GM12878 (cell line): ENCODE measurements at regions not wholly inside any gene's neighbourhood (a gene's known extent, or its start where the extent isn't known, plus 50 kb on each side); places are given as distances from the start of the nearest gene placed in this dataset.

Experiments used
- ATAC-seq: fragments of 200-7000 bp; cut with Tn5 transposase; 3 replicates; pipeline ENCODE4 v1.9.1; 2020; ENCODE audit warnings: mild to moderate bottlenecking, moderate library complexity
- BruUV-seq: library from RNA; stranded (reverse); fragments of 400-500 nt; replicated peaks from 2 replicates; lab custom pipeline; 2021; lab: Mats Ljungman, UMichigan
- CTCF ChIA-PET: fragments of 300-600 bp; sonication (Branson Sonifier 250); formaldehyde crosslinking; extraction: SDS; loops from one replicate; lab custom pipeline; 2021; ENCODE audit warnings: inconsistent platforms; lab: Yijun Ruan, JAX
- POLR2A ChIA-PET: fragments of 350-600 bp; formaldehyde crosslinking; extraction: SDS; loops from one replicate; lab custom pipeline; 2021; ENCODE audit warnings: inconsistent platforms; lab: Charles Lee
- RAD21 ChIA-PET: fragments of 300-600 bp; sonication (Branson Sonifier 250); formaldehyde crosslinking; loops from one replicate; lab custom pipeline; 2023; ENCODE audit warnings: antibody characterized with exemption; ENCODE audit not compliant: unreplicated experiment; lab: Charles Lee
- SMC1A ChIA-PET: fragments of 300-600 bp; sonication (Branson Sonifier 250); formaldehyde crosslinking; loops from one replicate; lab custom pipeline; 2023; ENCODE audit not compliant: unreplicated experiment, uncharacterized antibody; lab: Charles Lee
- DNase-seq: peaks from one replicate; pipeline ENCODE4 v3.0.0-alpha.2; 2011; ENCODE audit warnings: low read depth, low spot score
- FAIRE-seq: peaks from 3 replicates; lab custom pipeline; 2011; peaks lifted over from hg19 to GRCh38; lab: Jason Lieb, UNC
- H2AFZ ChIP-seq: 2 replicates; pipeline ENCODE4 v1.6.0; 2011; ENCODE audit warnings: low read depth, low read length, control low read depth; ENCODE audit not compliant: control insufficient read depth
- H3K27ac ChIP-seq: 2 replicates; pipeline ENCODE4 v1.5.1; 2011; ENCODE audit warnings: control low read depth; ENCODE audit not compliant: control insufficient read depth, insufficient read depth
- H3K27me3 ChIP-seq, 2 experiments: replicated peaks in 1 of 2; 2 replicates each; pipeline versions ENCODE4 v1.6.0 to v1.6.1; 2011; ENCODE audit warnings: low read length in 1 of 2; ENCODE audit not compliant: control insufficient read depth in 2 of 2, insufficient read depth in 2 of 2
- H3K36me3 ChIP-seq, 2 experiments: 2 replicates each; pipeline ENCODE4 v1.5.1; 2011; ENCODE audit warnings: low read length in 1 of 2; ENCODE audit not compliant: control insufficient read depth in 2 of 2, insufficient read depth in 2 of 2
- H3K4me1 ChIP-seq: 2 replicates; pipeline ENCODE4 v1.6.1; 2011; ENCODE audit warnings: mild to moderate bottlenecking, low read length, moderate library complexity, mixed read lengths; ENCODE audit not compliant: control insufficient read depth, insufficient read depth
- H3K4me2 ChIP-seq: 2 replicates; pipeline ENCODE4 v1.6.0; 2011; ENCODE audit warnings: control low read depth; ENCODE audit not compliant: control insufficient read depth, insufficient read depth
- H3K4me3 ChIP-seq: fragments of 200-600 bp; sonication (generic); 2 replicates; pipeline ENCODE4 v1.5.1; 2016
- H3K79me2 ChIP-seq: 2 replicates; pipeline ENCODE4 v1.6.0; 2011; ENCODE audit warnings: low read length; ENCODE audit not compliant: control insufficient read depth, insufficient read depth
- H3K9ac ChIP-seq: 2 replicates; pipeline ENCODE4 v1.8.0; 2011; ENCODE audit warnings: low read length, control low read depth, mixed read lengths; ENCODE audit not compliant: control insufficient read depth, insufficient read depth
- H3K9me3 ChIP-seq: replicated peaks from 3 replicates; pipeline ENCODE4 v1.5.1; 2011; ENCODE audit warnings: mild to moderate bottlenecking, low read length; ENCODE audit not compliant: control insufficient read depth, insufficient read depth
- H4K20me1 ChIP-seq: 2 replicates; pipeline ENCODE4 v1.6.0; 2011; ENCODE audit not compliant: control insufficient read depth, insufficient read depth
- CEBPZ ChIP-seq: fragments of 150-350 bp; IDR thresholded peaks from 2 replicates; pipeline ENCODE4 v1.6.1; 2016; ENCODE audit warnings: low read depth, low read length
- CTCF ChIP-seq, 3 experiments: IDR thresholded peaks in 2 of 3; conservative IDR thresholded peaks in 1 of 3; 2 replicates each; pipeline ENCODE4 v1.5.1; 2011; ENCODE audit warnings: low read depth in 3 of 3, low read length in 3 of 3, mild to moderate bottlenecking in 3 of 3, control low read depth in 2 of 3, moderate library complexity in 2 of 3, inconsistent platforms in 1 of 3, mixed read lengths in 1 of 3; ENCODE audit not compliant: control insufficient read depth in 2 of 3, insufficient read depth in 1 of 3; ENCODE audit errors: extremely low read depth in 1 of 3
- ETV6 ChIP-seq, 2 experiments: fragments of 450-650 bp in 1 of 2; IDR thresholded peaks in 1 of 2; conservative IDR thresholded peaks in 1 of 2; 2 replicates each; pipeline ENCODE4 v1.6.1; 2014; ENCODE audit warnings: antibody characterized with exemption in 1 of 2, borderline replicate concordance in 1 of 2, low read depth in 1 of 2, mild to moderate bottlenecking in 1 of 2, moderate library complexity in 1 of 2
- FOS ChIP-seq: IDR thresholded peaks from 3 replicates; pipeline ENCODE4 v1.6.1; 2011; ENCODE audit warnings: borderline replicate concordance; ENCODE audit not compliant: insufficient read length; ENCODE audit errors: extremely low read depth
- HDAC6 ChIP-seq: fragments of 200-600 bp; sonication (generic); IDR thresholded peaks from one replicate; pipeline ENCODE4 v1.8.0; 2017; ENCODE audit warnings: antibody characterized with exemption; ENCODE audit not compliant: unreplicated experiment
- KDM1A ChIP-seq: fragments of 200-600 bp; sonication (generic); IDR thresholded peaks from 2 replicates; pipeline ENCODE4 v1.6.1; 2016; ENCODE audit warnings: borderline replicate concordance
- MEF2A ChIP-seq: IDR thresholded peaks from 2 replicates; pipeline ENCODE4 v1.6.1; 2011; ENCODE audit warnings: low read depth, mild to moderate bottlenecking, low read length, moderate library complexity; ENCODE audit not compliant: insufficient read depth
- MTA2 ChIP-seq: fragments of 450-650 bp; IDR thresholded peaks from 2 replicates; pipeline ENCODE4 v1.6.1; 2016; ENCODE audit warnings: low read depth, mild to moderate bottlenecking, moderate library complexity
- NFYA ChIP-seq: IDR thresholded peaks from 2 replicates; pipeline ENCODE4 v1.6.1; 2011; ENCODE audit warnings: low read depth, mild to moderate bottlenecking, low read length, improper control_type of control experiment, borderline replicate concordance
- PML ChIP-seq: IDR thresholded peaks from 2 replicates; pipeline ENCODE4 v1.6.1; 2012; ENCODE audit warnings: low read length, inconsistent platforms
- RAD51 ChIP-seq: fragments of 450-650 bp; IDR thresholded peaks from 2 replicates; pipeline ENCODE4 v1.6.1; 2016; ENCODE audit warnings: moderate library complexity, mild to moderate bottlenecking, inconsistent platforms
- RUNX3 ChIP-seq: IDR thresholded peaks from 2 replicates; pipeline ENCODE4 v1.6.1; 2012; ENCODE audit warnings: low read length, inconsistent platforms
- SPI1 ChIP-seq: IDR thresholded peaks from 2 replicates; pipeline ENCODE4 v1.6.1; 2011; ENCODE audit warnings: low read depth, mild to moderate bottlenecking, low read length, moderate library complexity, borderline replicate concordance; ENCODE audit not compliant: insufficient read depth
- TBL1XR1 ChIP-seq: IDR thresholded peaks from 2 replicates; pipeline ENCODE4 v1.6.1; 2012; ENCODE audit warnings: low read depth, low read length, improper control_type of control experiment
- ZNF24 ChIP-seq: fragments of 450-650 bp; IDR thresholded peaks from 2 replicates; pipeline ENCODE4 v1.6.1; 2017; ENCODE audit warnings: antibody characterized with exemption, mild to moderate bottlenecking
- ZNF622 ChIP-seq: fragments of 450-650 bp; IDR thresholded peaks from 2 replicates; pipeline ENCODE4 v1.6.1; 2017; ENCODE audit warnings: mild to moderate bottlenecking, inconsistent platforms
- WGBS: methylation state at CpG from one replicate; pipeline ENCODE4 v1.1.6; 2016; ENCODE audit warnings: low lambda C conversion rate; ENCODE audit not compliant: insufficient replicate concordance, insufficient coverage; ENCODE audit errors: missing lambda C conversion rate; 5-methylcytosine and 5-hydroxymethylcytosine counted together
- in situ Hi-C: fragments of 300-500 bp; cut with MboI; formaldehyde crosslinking; loops from 9 replicates; pipeline ENCODE4 v1.14.3; 2018; ENCODE audit warnings: mixed read lengths
- intact Hi-C: fragments of 100-400 bp; cut with micrococcal nuclease; formaldehyde crosslinking; loops from one replicate; pipeline ENCODE4 v1.14.2; 2022; ENCODE audit not compliant: unreplicated experiment
- TF ChIP-seq, protein P1 (sequence below): IDR thresholded peaks from 2 replicates; pipeline ENCODE4 v1.6.1; 2012; ENCODE audit warnings: low read depth, low read length, improper control_type of control experiment

DNA sequence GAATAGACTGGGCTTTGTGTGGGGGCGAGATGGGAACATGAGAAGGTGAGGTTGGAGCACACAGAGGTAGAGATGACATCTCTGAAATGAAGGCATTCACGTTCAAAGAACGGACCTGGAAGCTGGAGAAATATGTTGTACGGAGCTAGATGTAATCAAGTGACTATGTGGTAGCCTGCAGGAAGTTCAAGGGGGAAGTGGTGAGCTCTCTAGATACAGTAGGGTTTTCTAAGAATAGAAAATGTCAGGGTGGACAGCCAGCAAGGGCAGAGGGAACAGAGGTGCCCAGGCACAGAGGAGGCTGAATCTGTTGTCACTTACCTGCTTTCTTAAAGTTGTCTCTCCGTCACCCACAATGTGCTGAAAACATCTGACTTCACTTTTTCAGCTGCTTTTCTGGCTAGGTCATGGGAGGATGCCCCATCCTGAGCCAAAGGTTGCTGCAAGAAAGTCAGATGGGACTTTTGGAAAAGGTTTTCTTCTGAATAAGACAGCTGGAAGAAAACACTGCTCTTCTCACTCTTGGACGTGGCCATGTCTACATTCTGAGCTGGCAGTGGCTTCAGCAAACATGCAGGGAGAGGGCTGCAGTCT lies 171.5 kb upstream of the B3GAT1 start:
- Histone ChIP-seq H3K9ac (no peak overlapping the region), H3K4me2 (0 out of 2 replicates have a peak overlapping the region, but pooled peaks have one; percentile 25), H4K20me1 (no peaks in the 10 kb centered on the region), H3K27ac (no peak overlapping the region), H3K4me3 (no peak overlapping the region), H2AFZ (no peak overlapping the region), H3K9me3 (no peaks in the 10 kb centered on the region), H3K79me2 (no peaks in the 10 kb centered on the region), H3K36me3 (no peaks in the 10 kb centered on the region), H3K27me3 (no peaks in the 10 kb centered on the region), H3K4me1 (peaks cover 11% of the 10 kb centered on the region)
- BruUV-seq = no TSS peak
- in situ Hi-C loops (no loop called here), intact Hi-C loops (no loop called here)
- CTCF ChIA-PET = no interaction called here
- SMC1A ChIA-PET = no interaction called here
- FAIRE-seq = no peak
- peak; percentile 50; the same call in 2 of the 3 replicates for ATAC-seq
- RAD21 ChIA-PET = no interaction called here
- POLR2A ChIA-PET = no interaction called here
- DNase-seq = no peak
- under 1% methylated on average over 6 of the region's 6 CpGs for WGBS
- no peak for TF ChIP-seq MTA2
- TF ChIP-seq MEF2A = no peak
- peak; percentile 23; the same call in 1 of the 2 replicates for TF ChIP-seq RUNX3
- TF ChIP-seq RAD51 = no peak
- no peak for TF ChIP-seq HDAC6
- no peak for TF ChIP-seq NFYA
- TF ChIP-seq ZNF622 = no peak
- TF ChIP-seq PML = no peak
- no peak for TF ChIP-seq TBL1XR1
- no peak for TF ChIP-seq CTCF (IDR thresholded peaks at IDR 0.05 in 2 of 3, conservative IDR thresholded peaks at IDR 0.05 in 1 of 3; ENCODE audit: control insufficient read depth in 2 of 3, extremely low read depth in 1 of 3, insufficient read depth in 1 of 3, low read depth in 3 of 3, low read length in 3 of 3)
- no peak for TF ChIP-seq FOS
- TF ChIP-seq CEBPZ = no peak
- 0 out of 4 replicates have a peak, but pooled peaks of 1 of the 2 experiments have one; percentile 32 for TF ChIP-seq ETV6 (conservative IDR thresholded peaks at IDR 0.05 in 1 of 2, IDR thresholded peaks at IDR 0.05 in 1 of 2; ENCODE audit: borderline replicate concordance in 1 of 2, low read depth in 1 of 2)
- TF ChIP-seq, protein P1, sequence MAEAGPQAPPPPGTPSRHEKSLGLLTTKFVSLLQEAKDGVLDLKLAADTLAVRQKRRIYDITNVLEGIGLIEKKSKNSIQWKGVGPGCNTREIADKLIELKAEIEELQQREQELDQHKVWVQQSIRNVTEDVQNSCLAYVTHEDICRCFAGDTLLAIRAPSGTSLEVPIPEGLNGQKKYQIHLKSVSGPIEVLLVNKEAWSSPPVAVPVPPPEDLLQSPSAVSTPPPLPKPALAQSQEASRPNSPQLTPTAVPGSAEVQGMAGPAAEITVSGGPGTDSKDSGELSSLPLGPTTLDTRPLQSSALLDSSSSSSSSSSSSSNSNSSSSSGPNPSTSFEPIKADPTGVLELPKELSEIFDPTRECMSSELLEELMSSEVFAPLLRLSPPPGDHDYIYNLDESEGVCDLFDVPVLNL = no peak
- peak; percentile 20; the same call in 1 of the 2 replicates for TF ChIP-seq SPI1
- no peak for TF ChIP-seq KDM1A
- TF ChIP-seq ZNF24 = no peak
